RWPE1 (cell line): ENCODE measurements at regions not wholly inside any gene's neighbourhood (a gene's known extent, or its start where the extent isn't known, plus 50 kb on each side); places are given as distances from the start of the nearest gene placed in this dataset.

Experiments used
- CTCF ChIA-PET: fragments of 350-600 bp; sonication (Branson Sonifier 250); formaldehyde crosslinking; extraction: SDS; loops from one replicate; lab custom pipeline; 2021; lab: Yijun Ruan, JAX
- POLR2A ChIA-PET: fragments of 400-600 bp; formaldehyde crosslinking; extraction: SDS; loops from one replicate; lab custom pipeline; 2020; ENCODE audit warnings: antibody characterized with exemption; ENCODE audit not compliant: low non-redundant PET; lab: Yijun Ruan, JAX
- DNase-seq: peaks from one replicate; pipeline ENCODE4 v3.0.0; 2012; ENCODE audit warnings: low spot score
- H3K27ac ChIP-seq: fragments of 450-650 bp; 2 replicates; pipeline ENCODE4 v1.5.1; 2017
- CTCF ChIP-seq: fragments of 450-650 bp; conservative IDR thresholded peaks from 2 replicates; pipeline ENCODE4 v1.5.1; 2017; ENCODE audit warnings: low read depth, mild to moderate bottlenecking

GRCh38 chr11:81874635-81875034, 859.0 kb downstream of the FAM181B start:
- POLR2A ChIA-PET = no interaction called here
- no peak overlapping the region for H3K27ac ChIP-seq
- TF ChIP-seq CTCF = no peak
- CTCF ChIA-PET = no interaction called here
- no peak for DNase-seq

DNA sequence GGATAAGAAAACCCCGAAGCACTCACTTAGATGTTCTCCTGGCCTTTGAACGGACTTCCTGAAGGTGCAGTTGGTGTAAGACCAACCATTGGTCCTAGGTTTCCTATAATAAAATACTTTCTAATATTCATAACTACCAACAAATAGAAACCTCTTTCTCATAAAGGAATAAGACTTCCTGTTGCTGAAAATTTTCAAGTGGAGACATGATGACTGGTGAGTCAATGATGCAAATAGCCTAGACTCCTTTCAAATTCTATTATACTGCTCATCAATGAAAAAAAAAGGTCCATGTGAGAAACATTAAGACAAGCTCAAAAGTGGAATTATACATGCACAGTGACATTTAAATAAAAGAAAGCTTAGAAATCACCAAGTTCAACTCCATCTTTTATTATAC, 862.8 kb downstream of the FAM181B start:
- ChIA-PET CTCF (no interaction called here), POLR2A (no interaction called here)
- no peak for TF ChIP-seq CTCF

DNA sequence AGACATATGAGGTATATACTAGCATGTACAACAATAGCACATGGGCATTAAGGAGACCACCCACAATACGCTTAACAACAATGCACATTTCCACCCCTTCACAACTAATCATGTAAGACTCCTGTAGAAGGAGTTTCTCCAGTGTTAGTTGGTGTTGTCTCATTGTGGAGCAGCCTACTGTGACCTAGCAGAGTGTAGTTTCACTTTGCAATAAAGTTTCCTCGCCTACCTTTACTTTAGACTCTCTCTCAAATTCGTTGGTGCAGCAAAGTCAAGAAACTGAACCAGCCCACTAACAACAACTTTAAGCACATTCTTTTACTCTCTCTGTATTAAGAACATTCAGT, 863.6 kb downstream of the FAM181B start:
- no peak for TF ChIP-seq CTCF
- DNase-seq = no peak
- CTCF ChIA-PET = no interaction called here
- POLR2A ChIA-PET = no interaction called here
- no peak overlapping the region for H3K27ac ChIP-seq

More for the DNA sequence above, 862.8 kb downstream of the FAM181B start:
- no peak for DNase-seq
- H3K27ac ChIP-seq = no peak overlapping the region

DNA sequence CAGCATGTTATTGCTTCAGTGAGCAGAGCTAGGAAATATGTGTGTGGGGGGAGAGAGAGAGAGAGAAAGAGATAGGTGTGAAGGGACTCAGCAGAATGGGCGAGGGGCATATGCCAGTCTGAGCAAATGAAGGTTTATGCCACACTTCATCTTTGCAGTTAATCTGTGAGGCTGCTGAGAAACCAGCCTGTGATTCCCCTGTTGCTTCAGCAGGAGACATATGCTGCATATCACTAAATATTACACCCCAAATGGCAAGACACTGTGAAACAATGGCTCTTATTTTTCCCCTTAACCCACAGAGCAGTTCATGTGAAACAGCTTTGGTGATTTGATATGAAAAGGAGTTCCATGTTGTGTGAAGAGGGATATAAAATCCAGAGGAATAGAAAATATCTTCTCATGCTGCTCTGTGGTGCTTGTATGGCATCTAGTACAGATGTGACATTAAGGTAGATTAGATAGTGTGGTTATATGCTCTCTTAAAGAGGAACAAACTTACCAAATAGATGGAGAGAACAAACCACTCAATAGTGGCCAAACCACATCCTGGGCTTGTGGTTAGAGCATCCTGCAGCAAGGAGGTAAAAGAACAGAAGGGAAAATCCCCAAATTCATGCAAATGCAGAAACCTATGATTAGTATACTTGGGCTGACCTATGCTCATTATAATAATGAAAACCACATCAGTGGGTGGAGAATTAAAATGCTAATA, 864.2 kb downstream of the FAM181B start:
- no peak for DNase-seq
- no peak overlapping the region for H3K27ac ChIP-seq
- no peak for TF ChIP-seq CTCF
- ChIA-PET POLR2A (no interaction called here), CTCF (no interaction called here)

DNA sequence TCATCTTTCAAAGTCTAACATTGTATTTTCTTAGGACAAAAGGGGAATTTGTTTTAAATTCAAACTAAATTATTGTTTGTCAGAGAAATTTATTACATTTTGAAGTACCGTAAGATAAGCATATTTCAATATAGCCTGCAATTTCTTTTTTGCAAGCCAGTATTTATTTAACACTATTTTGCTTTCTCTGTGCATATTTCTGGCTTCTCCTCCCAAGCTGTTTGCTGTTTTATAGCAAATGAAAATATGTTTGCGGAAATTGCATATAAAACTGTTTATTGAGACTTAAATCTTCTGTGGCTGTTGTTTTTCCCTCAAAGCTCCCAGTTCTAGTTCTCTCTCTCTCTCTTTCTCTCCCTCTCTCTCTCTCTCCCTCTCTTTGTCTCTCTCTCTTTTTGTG, 866.8 kb downstream of the FAM181B start:
- ChIA-PET CTCF (no interaction called here), POLR2A (no interaction called here)
- no peak overlapping the region for H3K27ac ChIP-seq
- no peak for TF ChIP-seq CTCF
- DNase-seq = no peak

DNA sequence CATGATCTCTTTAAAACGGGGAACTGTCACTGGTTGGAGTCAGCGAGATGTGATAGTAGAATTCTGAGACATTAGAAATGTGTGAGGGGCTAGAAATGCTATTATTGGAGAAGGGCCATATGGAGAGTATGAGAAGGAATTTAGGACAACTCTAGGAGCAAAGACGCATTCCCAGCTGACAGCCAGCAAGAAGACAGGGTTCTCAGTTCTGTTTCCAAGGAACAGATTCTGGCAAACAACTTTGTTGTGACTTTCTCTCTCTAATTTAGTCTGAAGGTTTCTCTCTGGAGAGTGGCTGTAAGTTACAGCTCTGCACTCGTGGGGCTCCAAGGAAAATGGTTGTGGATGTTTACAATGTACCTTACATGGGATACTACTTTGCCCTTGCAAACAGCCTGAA, 876.3 kb downstream of the FAM181B start:
- no peak for DNase-seq
- no peak overlapping the region for H3K27ac ChIP-seq
- POLR2A ChIA-PET = no interaction called here
- no peak for TF ChIP-seq CTCF
- CTCF ChIA-PET = interaction anchor here (0.6 kb wide), 1 partner anchor 350 kb away, joined by 3 read pairs; no protein-coding TSS in a partner anchor

- ChIA-PET CTCF (no interaction called here), POLR2A (no interaction called here)
- DNase-seq = no peak
- no peak for TF ChIP-seq CTCF
- H3K27ac ChIP-seq = no peak overlapping the region
Observed at GRCh38 chr11:81853791-81854190, 879.9 kb downstream of the FAM181B start.
